BJ (cell line): ENCODE measurements at regions not wholly inside any gene's neighbourhood (a gene's known extent, or its start where the extent isn't known, plus 50 kb on each side); places are given as distances from the start of the nearest gene placed in this dataset.

Experiments used
- CTCF ChIA-PET: fragments of 350-600 bp; formaldehyde crosslinking; extraction: SDS; loops from one replicate; lab custom pipeline; 2021; ENCODE audit warnings: antibody characterized with exemption, inconsistent platforms; lab: Yijun Ruan, JAX
- POLR2A ChIA-PET: fragments of 300-600 bp; sonication (Branson Sonifier 250); formaldehyde crosslinking; extraction: SDS; loops from one replicate; lab custom pipeline; 2021; ENCODE audit warnings: antibody characterized with exemption; lab: Charles Lee
- DNase-seq: peaks from one replicate; pipeline ENCODE4 v3.0.0-alpha.2; 2011; ENCODE audit warnings: low read depth
- H3K27me3 ChIP-seq: 2 replicates; pipeline ENCODE4 v1.6.0; 2011; ENCODE audit warnings: low read length; ENCODE audit not compliant: control insufficient read depth, insufficient read depth
- H3K36me3 ChIP-seq: 2 replicates; pipeline ENCODE4 v1.5.1; 2011; ENCODE audit warnings: low read length; ENCODE audit not compliant: control insufficient read depth, insufficient read depth
- H3K4me3 ChIP-seq: 2 replicates; pipeline ENCODE4 v1.5.1; 2011; ENCODE audit warnings: low read depth, mild to moderate bottlenecking, control low read depth, low read length
- TF ChIP-seq, protein P1 (sequence below): IDR thresholded peaks from 2 replicates; pipeline ENCODE4 v1.5.1; 2011; ENCODE audit warnings: low read depth, mild to moderate bottlenecking, control low read depth, inconsistent platforms, low read length, moderate library complexity; ENCODE audit not compliant: insufficient read depth

DNA sequence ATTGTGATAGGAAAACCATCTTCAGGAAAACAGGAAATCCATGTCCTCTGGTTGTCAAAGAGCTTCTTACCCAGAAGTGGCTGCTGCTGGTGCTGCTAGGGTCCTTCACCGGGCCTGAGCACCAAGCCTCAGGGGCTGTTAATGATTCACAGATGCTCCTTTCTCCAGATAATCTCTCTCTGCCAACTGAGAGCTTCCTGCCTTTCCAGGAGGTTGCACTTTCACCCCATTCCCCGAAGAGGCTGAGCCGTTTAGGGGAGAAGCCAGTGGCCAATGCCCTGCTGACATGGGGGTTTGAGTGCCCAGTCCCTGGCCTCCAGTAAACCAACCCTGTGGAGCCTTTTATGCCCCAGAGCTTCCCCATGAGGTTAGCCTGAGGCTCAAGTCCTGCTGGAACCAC lies 122.4 kb downstream of the CBLN4 start:
- no peaks in the 10 kb centered on the region for H3K36me3 ChIP-seq
- ChIA-PET POLR2A (no interaction called here), CTCF (no interaction called here)
- no peaks in the 10 kb centered on the region for H3K27me3 ChIP-seq
- TF ChIP-seq, protein P1, sequence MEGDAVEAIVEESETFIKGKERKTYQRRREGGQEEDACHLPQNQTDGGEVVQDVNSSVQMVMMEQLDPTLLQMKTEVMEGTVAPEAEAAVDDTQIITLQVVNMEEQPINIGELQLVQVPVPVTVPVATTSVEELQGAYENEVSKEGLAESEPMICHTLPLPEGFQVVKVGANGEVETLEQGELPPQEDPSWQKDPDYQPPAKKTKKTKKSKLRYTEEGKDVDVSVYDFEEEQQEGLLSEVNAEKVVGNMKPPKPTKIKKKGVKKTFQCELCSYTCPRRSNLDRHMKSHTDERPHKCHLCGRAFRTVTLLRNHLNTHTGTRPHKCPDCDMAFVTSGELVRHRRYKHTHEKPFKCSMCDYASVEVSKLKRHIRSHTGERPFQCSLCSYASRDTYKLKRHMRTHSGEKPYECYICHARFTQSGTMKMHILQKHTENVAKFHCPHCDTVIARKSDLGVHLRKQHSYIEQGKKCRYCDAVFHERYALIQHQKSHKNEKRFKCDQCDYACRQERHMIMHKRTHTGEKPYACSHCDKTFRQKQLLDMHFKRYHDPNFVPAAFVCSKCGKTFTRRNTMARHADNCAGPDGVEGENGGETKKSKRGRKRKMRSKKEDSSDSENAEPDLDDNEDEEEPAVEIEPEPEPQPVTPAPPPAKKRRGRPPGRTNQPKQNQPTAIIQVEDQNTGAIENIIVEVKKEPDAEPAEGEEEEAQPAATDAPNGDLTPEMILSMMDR: no peak
- no peak overlapping the region for H3K4me3 ChIP-seq
- DNase-seq: no peak

DNA sequence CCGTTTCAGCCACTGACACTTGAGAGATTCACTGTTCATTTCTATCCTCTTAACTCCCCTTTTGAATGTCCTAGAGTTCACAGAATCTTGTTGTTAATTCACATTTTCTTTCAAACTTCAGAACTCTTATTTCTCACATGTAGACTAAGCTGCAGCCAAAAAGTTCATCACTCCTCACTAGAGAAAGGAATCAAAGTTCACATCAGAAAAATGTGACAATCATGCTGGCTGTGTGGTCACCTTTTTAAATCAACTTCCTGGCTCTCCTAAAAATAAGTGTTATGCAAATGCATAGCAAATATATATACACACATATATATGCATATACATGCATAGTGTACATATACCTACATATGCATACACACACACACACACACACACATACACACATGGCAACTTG lies 123.0 kb downstream of the CBLN4 start:
- Histone ChIP-seq H3K36me3 (no peaks in the 10 kb centered on the region), H3K27me3 (no peaks in the 10 kb centered on the region), H3K4me3 (no peak overlapping the region)
- ChIA-PET CTCF (no interaction called here), POLR2A (no interaction called here)
- TF ChIP-seq, protein P1: no peak
- DNase-seq: no peak

DNA sequence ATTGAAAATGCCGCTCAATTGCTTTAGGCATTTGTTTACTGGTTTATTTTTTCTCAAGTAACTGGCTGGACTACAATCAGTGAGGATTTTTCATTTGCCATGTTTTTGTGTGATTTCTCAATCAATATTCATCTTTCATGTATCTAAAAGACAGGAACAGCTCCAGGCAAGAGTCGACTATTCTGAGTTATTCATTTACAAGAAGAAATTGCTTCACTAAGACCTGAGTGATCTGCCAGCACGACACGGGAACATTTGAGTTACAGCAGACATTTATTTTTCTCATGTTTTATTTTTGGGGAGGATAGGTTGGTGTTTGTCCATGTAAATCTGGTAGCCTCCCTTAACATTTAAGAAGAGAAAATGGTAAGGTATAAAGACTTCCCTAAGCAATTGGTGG lies 124.1 kb downstream of the CBLN4 start:
- Histone ChIP-seq H3K4me3 (no peak overlapping the region), H3K36me3 (no peaks in the 10 kb centered on the region), H3K27me3 (no peaks in the 10 kb centered on the region)
- POLR2A ChIA-PET: no interaction called here
- TF ChIP-seq, protein P1: no peak
- CTCF ChIA-PET: no interaction called here
- no peak for DNase-seq

DNA sequence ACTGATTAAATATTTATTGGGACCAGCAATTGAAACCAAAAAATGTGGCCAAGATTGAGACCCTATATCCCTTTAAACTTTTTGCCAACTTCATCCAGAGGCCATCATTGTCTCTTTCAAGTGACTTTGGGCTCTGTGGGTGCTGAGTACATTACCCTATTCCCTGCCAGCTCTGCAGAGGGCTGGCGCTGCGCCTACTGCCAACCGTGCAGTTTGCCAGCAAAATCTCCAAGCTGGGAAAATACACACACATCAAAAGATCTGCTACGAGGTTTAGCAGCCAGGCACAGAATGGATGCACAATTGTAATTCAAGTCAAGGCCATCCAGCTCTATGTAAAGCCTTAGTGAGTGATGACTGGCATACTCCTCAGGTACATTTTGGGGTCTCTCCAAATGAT lies 125.0 kb downstream of the CBLN4 start:
- H3K4me3 ChIP-seq: no peak overlapping the region
- CTCF ChIA-PET: no interaction called here
- H3K36me3 ChIP-seq: no peaks in the 10 kb centered on the region
- TF ChIP-seq, protein P1: no peak
- no peaks in the 10 kb centered on the region for H3K27me3 ChIP-seq
- POLR2A ChIA-PET: no interaction called here
- DNase-seq: no peak

DNA sequence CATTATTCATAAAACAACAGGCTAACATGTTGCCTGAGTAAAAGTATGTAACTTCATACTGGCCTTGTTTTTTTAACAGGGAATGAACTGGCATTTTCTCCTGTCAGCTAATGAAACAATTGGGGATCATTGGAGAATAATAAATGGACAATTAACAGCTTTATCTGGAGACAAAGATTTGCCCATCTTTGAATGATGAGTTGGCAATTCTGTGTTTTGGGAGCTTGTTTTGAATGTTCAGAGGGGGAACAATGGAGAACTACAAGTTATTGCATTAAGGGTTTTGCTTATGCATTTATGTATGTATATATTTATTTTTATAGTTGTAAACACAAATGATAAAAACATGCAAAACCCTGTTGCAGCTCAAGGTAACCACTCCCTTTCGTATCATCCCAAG lies 150.3 kb downstream of the CBLN4 start:
- TF ChIP-seq, protein P1: no peak
- H3K36me3 ChIP-seq: no peaks in the 10 kb centered on the region
- no peaks in the 10 kb centered on the region for H3K27me3 ChIP-seq
- ChIA-PET CTCF (no interaction called here), POLR2A (no interaction called here)
- DNase-seq: no peak
- H3K4me3 ChIP-seq: no peak overlapping the region
